ENCODE measurements at regions not wholly inside any gene's neighbourhood (a gene's known extent, or its start where the extent isn't known, plus 50 kb on each side); places are given as distances from the start of the nearest gene placed in this dataset.

DNA sequence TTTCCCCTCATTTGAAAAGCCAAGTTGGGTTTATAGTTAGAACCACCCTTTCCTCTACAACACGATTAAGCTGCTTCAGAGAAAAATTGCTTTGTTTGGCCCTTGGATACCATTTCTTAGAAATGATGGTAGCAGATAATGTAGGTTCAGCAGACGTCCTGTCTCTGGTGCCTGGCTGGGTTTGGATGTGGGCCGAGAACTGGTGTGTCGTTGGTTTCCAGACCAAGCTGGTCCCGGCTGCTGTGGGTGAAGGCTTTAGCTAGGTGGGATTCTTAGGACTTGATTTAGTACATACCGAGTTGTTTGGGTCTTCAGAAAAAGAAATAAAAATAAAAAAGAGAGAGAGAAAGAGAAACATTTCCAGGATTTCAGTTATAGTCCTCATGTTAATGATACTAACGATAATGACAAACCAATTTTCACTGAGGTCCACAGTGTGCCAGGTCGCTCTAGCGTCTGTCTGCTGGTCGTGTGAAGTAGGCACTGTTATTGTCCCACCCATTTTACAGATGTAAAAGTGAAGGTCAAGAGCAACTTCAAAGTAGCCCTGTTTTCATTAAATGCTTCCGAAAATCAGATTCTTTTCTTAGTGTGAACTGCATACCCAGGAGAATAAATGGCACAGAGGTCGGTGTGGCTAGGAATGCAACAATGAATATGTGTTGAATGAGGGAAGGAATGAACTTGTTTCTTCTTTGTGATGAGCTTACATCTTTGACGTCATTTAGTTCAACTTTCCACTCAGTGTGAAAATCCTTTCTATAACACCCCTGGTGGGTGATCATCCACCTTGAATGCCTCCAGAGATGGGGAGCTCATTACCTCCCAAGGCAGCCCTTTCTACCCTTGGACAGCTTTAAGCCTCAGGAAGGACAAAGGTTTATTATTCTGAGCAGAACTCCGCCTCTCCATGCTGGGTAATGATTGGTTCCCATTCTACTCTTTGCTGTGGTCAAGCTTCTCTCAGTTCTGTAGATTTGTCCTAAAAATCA, 115.9 kb downstream of the INHBB start:
- no peak for FAIRE-seq

DNA sequence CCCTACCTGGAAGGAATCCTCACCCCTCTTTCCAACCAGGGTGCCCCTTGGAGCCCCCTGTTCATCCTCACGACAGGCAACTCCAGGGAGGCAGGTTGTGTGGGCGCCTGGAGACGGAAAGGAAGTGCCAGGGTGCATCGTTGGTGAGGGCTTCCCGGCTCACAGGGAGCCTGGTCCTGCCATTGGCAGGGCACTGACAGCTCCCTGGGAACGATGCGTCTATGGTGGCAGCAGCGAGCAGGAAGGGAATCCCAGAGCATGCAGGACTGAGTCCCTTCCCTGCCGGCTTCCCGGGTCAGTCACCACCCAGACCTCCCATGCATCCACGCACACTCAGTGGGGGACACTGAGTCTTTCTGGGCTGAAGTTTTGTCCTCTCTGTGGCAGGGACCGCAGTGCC, 117.6 kb downstream of the INHBB start:
- no peak for FAIRE-seq

DNA sequence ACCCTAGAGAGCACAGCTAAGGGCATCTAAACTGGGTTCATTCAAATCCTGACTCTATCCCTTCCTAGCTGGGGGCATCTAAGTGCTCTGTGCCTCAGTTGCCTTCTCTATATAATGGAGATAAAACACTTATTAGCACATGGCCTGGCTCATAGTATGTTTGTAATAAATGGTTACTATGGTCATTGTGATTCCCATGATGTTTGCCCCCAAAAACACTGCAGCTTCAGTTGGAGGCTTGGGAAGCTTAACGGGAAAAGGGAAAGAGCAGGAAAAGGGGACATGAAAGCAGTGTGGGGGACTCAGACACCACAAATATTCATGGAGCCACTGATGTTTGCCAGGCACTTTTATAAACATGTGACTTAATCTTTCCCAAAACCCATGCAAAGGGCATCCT, 118.1 kb downstream of the INHBB start:
- FAIRE-seq = no peak

DNA sequence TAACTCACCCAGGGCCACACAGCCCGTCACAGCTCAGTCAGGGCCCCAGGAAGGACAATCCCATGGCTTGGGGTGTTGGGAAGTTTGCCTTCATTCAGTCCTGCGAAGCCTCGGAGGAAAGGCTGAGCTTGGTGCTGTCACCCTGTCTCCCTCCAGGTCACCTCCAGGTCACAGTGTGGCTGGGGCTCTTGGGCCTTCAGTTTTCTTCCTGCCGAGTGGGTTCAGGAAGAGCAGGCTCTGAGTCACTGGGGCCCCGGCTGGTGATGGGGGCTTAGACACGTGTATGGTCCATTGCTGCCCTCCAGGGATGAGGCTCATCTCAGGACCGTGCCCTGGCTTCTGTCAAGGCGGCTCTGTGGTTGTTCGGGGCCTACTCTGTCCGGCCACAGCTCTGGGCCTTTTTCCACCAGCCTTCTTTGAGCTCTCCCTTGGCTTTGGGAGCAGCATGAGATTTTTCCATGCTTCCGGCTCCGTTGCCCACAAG, 118.6 kb downstream of the INHBB start:
- FAIRE-seq = no peak

DNA sequence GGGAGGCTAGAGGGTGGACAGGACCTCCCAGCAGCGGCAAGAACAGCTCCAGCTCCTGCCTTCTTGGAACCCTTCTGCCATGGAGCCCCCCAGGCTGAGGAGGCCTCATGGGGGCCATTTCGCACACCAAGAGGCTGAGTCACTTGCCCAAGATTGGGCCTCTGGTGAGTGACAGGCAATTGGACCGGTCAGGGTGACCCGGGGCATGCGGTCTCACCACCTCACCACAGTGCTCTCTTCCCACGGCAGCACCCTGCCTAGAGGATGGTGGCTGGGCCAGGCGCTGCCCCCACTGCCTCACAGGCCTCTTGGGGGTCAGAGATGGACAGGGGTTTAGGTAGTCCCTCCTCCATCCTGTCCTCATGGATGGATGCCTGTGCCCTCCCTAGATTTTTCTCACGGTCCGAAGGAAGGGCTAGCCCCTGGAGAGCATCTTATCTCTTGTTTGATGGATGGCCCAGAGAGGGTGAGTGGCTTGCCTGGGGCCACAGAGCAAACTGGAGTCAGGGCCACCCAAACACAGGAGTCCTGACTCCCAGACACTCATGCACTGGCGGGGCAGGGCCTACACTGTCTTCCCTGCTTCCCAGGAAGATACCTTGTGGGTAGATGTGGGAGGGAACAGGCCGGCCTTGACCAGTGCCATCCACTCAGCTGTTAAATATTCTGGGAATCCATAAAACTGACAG, 119.2 kb downstream of the INHBB start:
- FAIRE-seq = no peak

DNA sequence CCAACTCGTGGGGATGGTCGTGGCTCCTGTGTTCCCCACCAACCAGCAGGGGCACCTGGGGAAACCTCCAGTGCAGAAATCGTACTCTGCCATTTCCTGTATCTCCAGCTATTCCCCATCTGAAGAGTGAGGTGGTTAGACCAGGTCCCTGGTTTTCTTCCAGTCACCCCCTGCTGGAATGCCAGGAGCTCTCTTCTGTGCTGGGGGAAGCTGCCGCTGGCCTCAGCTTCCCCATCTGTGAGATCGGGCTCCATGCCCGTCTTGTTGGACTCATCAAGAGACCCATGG, 119.7 kb downstream of the INHBB start:
- no peak for FAIRE-seq

DNA sequence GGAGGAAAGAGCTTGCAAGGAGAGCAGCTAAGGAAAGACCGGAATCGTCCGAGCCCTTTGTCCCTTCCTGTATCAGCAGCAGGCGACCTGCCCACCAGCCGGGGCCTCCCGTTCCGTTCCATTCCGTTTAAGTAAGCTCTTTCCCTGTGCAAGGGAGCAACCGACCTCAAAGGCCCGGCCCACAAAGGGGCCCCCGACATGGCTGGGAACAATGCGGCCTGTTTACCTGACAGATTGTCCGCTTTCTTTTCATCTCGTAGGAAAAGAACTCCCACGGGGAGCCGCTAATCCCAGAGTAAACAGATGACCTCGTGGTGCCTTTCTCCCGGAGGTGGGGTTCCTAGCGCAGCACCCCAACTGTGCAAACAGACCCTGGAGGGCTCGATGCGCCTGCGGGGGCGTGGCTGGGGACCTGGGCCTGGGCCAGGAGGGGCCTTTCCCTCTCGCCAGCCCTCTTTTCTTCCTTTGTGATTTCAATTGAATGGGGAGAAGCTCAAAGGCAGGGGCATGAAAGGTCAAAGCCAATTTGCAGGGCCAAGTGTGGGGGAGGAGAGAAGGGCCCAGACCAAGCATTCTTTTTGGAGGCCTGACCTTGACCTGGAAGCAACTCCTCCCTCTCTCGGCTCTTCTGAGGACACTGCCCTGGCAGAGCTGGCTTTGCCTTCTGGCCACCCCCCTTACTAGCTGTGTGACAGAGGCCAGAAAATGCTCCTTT, 120.2 kb downstream of the INHBB start:
- FAIRE-seq = no peak

DNA sequence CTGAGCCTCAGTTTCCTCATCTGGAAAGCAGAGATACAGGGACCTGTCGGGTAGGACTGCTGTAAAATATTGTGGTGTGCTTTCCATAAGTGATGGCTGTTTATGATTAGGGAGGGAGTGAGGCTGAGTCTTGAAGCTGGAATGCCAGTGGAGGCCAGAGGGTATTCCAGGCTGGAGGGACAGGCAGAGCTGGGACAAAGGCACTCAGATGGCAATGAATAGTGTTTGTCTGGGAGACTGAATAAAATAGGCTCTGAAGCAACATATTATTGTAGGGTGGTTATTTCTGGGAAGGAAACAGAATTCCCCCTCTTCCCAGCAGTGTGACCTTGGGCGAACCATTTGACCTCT, 120.7 kb downstream of the INHBB start:
- FAIRE-seq = no peak

DNA sequence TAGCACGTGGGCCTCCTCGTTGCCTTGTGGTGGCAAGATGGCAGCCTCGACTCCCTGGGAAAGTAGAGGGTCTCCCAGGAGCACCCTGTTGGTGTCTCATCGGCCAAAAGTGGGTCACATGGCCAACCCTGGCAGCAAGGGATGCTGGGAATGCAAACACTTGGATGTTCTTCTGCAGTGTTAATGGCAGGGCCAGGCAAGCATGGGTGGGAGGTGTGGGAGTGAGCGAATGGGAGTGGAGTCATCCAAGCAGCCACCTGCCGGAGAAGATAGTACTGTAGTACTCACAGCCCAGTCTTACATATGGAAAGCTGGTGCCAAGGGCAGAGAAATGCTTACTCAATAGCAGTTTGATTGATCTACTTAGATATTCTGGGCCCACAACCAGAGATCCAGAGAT, 122.2 kb downstream of the INHBB start:
- FAIRE-seq = no peak

DNA sequence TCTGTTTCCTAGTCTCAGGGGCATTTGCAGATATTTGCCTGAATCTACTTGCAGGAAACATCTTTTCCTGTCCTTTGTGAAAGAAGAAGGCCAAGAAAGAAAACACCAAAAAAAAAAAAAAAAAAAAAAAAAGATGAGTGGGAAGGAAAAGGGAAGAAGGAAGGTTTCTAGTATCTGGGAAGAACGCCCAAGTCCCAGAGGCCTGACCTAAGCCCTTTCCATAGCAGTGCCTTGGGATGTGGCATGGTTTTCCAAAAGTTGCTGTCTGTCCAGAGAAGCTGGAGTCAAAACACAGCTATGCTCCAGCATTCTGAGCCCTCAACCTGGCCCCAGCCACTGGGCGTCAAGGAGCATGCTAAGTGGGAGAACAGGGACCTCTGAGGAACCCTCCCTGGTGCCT, 123.5 kb downstream of the INHBB start:
- no peak for FAIRE-seq

DNA sequence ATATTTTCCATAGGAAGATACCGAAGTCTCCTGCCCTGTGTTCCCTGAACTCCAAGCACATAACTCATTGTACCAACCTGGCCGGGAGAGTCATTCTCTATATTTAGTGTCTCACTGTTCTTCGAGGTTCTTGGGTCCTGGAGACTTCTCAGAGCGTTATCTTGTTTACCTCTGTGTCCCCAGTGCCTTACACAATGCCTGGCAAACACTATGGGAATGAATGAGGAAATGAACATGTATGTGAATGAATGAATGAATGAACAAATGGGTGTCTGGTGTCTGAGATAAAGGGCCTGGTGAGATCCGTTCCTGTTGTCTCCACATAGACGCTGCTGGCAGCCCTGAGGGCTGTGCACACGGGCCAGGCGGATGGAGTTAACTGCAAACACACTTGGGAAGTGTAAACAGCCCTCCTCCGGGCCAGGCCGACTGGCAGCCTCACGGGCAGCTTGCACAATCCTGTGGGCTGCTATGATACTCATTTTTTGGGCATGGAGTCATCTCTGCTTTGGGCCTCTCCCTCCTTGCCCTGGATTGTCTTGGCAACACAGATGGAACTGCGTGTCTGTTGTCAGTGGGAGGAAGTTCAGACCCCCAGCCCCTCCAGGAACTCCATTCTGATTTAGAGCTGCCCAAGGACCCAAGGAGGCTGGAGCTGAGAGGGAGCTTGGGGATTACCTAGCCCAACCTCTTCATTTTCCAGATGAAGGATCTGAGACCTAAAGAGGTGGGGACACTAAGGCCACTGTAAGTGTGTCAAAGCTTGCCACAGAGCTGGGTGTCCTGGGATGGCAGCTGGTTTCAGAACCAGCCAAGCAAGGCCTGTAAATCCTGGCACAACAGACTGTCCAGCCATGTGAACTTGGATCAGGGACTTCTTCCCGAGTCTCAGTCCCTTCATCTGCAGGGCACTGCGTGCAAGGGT, 124.4 kb downstream of the INHBB start:
- no peak for FAIRE-seq

DNA sequence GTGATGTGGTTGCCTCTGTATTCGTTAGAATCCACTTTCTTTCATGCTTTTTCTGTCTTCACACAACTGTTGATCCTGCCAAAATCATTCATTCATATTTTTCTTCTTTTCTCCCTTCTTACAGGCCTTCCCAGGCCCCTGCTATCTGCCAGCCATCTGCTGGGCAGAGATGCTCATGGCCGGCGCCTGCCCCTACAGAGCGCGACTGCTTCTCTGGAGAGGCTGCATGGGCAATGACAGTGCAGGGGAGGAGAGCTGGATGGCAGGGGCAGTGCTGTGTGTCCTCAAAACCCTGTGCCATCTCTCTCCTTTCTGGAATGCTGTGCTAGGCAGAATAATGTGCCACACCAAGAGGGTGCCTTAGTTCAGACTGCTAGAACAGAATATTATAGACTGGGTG, 125.2 kb downstream of the INHBB start:
- FAIRE-seq = no peak

DNA sequence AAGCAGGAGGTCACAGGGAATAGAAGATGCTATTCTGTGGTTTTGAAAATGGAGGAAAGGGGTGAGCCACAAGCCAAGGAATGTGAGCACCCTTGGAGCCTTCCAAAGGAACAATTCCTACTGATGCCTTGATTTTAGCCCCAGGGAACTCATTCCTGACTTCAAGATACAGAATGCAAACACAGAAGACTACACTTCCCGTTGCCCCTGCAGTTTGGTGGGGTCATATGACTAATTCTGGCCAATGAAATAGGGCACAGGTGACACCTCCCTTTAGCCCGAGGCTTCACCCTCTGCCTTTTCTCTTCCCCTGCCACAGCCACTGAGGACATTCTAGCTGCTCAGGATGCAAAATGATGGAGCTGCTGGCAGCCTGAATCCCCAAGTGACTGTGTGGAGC, 126.1 kb downstream of the INHBB start:
- no peak for FAIRE-seq

DNA sequence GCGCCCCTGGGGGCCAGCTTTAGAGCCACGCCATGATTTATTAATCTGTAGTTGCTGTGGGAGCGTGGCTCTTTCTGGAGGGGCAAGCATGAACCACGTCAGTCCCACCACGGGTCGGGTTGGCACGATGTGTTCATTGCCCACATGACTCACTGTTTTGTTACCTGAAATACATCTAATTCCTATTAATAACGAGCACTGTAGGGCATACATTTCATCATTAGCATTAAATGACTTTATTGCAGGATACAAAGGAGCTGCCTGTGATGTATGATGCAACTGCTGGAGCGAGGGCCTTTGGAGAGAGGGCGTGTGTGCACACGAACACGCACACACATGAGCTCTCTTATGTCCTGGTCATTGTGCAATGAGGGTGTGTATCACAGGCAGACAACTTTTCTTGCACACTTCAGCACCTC, 127.0 kb downstream of the INHBB start:
- FAIRE-seq = no peak

DNA sequence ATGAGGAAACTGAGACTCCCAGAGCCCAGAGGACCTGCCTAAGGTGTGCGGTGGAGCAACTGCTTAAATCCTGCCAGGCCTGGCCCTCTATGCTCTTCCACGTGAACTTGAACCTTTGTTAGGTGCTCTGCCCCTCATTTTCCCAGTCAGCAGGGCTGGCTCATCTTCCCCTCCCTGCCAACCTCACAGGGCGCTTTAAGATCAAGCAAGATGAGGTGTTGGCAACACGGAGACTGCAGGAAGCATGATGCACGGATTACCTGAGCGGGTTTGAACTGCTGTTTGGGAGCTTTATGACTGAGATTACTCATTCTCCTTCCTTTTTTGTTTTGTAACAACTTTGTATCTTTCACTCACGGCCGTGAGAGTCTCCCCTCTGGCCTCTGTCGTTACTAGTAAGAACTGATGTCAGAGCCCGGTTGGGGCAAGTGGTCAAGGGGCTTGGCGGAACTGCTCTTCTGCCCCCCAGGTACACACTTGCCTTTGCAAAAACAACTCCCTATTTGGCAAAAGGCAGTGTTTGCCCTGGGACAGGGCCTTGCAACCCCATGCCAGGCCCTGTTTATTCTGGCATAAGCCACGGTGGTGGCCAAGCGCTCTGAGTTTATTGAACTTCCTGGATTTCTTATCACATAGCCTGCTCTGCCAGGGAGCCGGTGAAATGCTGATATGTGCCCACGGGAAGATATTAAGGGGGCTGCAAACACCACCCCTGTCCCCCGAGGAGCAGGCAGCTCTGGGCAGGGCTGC, 127.8 kb downstream of the INHBB start:
- no peak for FAIRE-seq

DNA sequence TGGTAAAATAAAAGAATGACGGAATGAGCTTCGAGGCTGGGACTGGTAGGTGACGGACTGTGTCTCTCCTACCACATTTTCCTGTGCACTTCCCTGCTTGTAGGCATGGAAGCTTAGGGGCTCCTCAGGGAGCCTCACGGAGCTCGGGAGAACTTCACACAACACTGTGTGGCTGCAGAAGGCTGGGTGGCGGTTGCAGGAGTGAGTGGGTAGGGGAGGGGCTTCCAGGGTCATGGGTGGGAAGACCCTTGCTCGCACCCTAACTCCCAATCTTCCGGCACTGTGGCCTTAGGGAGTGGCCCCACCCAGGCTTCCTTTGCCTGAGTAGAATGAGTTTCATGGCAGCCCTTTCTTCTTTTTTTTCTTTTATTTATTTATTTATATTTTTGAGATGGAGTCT, 128.6 kb downstream of the INHBB start:
- no peak for FAIRE-seq

DNA sequence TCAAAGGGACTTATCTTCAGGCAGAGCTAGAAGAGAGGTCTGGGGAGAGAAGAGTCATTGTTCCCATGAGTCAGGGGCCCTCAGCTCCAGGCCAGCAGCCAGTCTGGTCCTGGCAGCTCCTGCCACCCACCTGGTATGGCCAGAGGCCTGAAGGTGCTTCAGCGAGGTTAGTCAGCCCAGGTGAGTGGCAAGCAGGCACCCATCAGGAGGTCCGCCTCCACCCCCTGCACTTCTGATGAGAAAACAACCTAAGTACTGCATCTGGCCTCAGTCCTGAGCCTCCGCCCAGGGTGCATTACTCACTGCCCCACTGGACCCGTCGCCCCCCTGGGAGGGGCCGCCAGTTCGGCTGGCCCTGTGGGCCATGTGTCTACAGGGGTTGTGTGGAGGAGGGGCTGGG, 130.2 kb downstream of the INHBB start:
- FAIRE-seq = no peak

DNA sequence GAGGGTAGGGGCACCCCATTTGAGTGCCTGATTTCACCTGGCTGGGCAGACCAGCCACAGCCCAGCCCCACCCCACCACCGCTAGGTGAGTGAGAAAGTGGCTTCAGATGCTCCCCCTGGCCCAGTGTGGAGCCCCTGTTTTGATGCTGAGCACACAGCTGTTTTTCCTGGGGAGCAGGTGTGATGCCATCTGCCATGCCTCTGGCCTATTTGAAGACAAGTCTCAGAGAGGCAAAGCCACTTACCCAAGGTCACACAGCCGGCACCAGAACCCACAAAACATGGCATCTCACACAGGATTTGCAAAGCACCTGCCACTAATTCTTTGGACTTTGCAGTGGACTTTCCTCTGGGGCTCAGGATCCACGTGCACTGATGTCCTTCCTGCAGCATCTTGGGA, 131.3 kb downstream of the INHBB start:
- no peak for FAIRE-seq

DNA sequence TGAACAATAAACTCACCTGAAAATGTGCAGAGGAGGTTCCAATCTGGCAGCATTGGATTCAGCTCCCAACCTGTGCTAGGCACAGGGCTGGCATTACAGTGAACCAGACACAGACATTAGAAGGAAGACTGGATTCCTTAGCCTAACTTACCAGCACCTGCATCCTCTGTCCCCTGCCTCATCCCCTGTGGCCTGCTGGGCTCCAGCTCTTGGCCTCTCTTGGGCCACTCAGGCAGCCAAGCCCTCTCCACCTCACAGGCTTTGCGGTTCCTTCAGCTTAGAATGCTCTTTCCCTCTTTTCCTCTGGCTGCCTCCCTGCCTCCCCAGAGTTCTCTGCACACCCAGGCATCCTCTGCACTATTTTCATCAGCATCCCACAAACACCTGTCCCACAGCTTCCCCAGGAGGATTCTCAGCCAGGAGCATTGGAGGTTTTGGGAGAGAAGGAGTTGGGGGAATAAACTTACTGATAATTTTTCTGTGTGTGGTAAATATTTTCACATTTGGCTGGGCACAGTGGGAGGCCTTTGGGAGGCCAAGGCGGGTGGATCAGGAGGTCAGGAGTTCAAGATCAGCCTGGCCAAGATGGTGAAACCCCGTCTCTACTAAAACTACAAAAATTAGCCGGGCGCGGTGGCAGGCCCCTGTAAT, 132.0 kb downstream of the INHBB start:
- FAIRE-seq = no peak

DNA sequence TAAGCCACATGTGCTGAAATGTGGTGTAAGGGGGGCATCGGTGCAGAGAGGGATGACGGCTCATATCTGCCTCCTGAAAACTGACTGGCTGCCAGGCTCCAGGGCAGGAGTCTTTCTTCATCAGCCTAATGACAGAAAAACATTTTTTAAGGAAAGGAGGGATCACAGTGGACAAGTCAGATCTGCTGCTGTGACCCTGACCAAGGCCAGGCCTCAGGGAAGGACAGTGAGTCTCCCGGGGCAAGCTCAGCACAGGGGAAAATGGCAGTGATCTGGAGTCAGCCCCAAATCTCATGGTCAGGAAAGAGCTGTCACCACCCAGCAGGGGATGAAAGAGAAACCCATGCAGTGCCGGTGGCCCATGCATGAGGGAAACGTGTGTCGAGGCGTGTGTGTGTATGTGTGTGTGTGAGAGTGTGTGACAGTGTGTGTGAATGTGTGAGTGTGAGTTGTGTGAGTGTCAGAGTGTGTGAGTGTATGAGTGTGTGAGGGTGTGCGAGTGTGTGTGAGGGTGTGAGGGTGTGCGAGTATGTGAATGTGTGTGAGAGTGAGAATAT, 134.5 kb downstream of the INHBB start:
- no peak for FAIRE-seq

DNA sequence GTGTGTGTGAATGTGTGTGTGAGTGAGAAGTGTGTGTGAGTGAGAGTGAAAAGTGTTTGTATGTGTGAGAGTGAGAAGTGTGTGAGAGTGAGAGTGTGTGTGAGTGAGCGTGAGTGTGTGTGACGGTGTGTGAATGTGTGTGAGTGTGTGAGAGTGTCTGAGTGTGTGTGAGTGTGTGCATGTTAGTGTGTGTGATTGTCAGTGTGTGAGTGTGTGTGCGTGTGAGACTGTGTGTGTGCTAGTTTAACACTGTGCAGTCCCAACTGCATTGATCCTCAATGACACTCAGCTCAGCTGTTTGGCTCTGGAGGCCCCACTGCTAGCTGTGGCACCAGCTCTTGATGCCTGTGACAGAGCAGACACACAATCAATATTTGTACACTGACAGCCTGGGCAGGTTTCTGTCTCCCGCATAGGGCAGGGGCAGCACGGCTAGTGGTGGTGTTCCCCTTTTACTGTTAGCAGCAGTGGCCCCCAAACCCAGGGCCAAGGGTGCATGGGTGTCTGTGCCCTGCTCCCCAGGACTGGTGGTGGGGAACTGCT, 135.0 kb downstream of the INHBB start:
- FAIRE-seq = no peak
